GM12878 (cell line): ENCODE measurements at regions not wholly inside any gene's neighbourhood (a gene's known extent, or its start where the extent isn't known, plus 50 kb on each side); places are given as distances from the start of the nearest gene placed in this dataset.

Experiments used
- ATAC-seq: fragments of 200-7000 bp; cut with Tn5 transposase; 3 replicates; pipeline ENCODE4 v1.9.1; 2020; ENCODE audit warnings: mild to moderate bottlenecking, moderate library complexity
- BruUV-seq: library from RNA; stranded (reverse); fragments of 400-500 nt; replicated peaks from 2 replicates; lab custom pipeline; 2021; lab: Mats Ljungman, UMichigan
- CTCF ChIA-PET: fragments of 300-600 bp; sonication (Branson Sonifier 250); formaldehyde crosslinking; extraction: SDS; loops from one replicate; lab custom pipeline; 2021; ENCODE audit warnings: inconsistent platforms; lab: Yijun Ruan, JAX
- POLR2A ChIA-PET: fragments of 350-600 bp; formaldehyde crosslinking; extraction: SDS; loops from one replicate; lab custom pipeline; 2021; ENCODE audit warnings: inconsistent platforms; lab: Charles Lee
- RAD21 ChIA-PET: fragments of 300-600 bp; sonication (Branson Sonifier 250); formaldehyde crosslinking; loops from one replicate; lab custom pipeline; 2023; ENCODE audit warnings: antibody characterized with exemption; ENCODE audit not compliant: unreplicated experiment; lab: Charles Lee
- SMC1A ChIA-PET: fragments of 300-600 bp; sonication (Branson Sonifier 250); formaldehyde crosslinking; loops from one replicate; lab custom pipeline; 2023; ENCODE audit not compliant: unreplicated experiment, uncharacterized antibody; lab: Charles Lee
- DNase-seq: peaks from one replicate; pipeline ENCODE4 v3.0.0-alpha.2; 2011; ENCODE audit warnings: low read depth, low spot score
- FAIRE-seq: peaks from 3 replicates; lab custom pipeline; 2011; peaks lifted over from hg19 to GRCh38; lab: Jason Lieb, UNC
- H2AFZ ChIP-seq: 2 replicates; pipeline ENCODE4 v1.6.0; 2011; ENCODE audit warnings: low read depth, low read length, control low read depth; ENCODE audit not compliant: control insufficient read depth
- H3K27ac ChIP-seq: 2 replicates; pipeline ENCODE4 v1.5.1; 2011; ENCODE audit warnings: control low read depth; ENCODE audit not compliant: control insufficient read depth, insufficient read depth
- H3K27me3 ChIP-seq, 2 experiments: replicated peaks in 1 of 2; 2 replicates each; pipeline versions ENCODE4 v1.6.0 to v1.6.1; 2011; ENCODE audit warnings: low read length in 1 of 2; ENCODE audit not compliant: control insufficient read depth in 2 of 2, insufficient read depth in 2 of 2
- H3K36me3 ChIP-seq, 2 experiments: 2 replicates each; pipeline ENCODE4 v1.5.1; 2011; ENCODE audit warnings: low read length in 1 of 2; ENCODE audit not compliant: control insufficient read depth in 2 of 2, insufficient read depth in 2 of 2
- H3K4me1 ChIP-seq: 2 replicates; pipeline ENCODE4 v1.6.1; 2011; ENCODE audit warnings: mild to moderate bottlenecking, low read length, moderate library complexity, mixed read lengths; ENCODE audit not compliant: control insufficient read depth, insufficient read depth
- H3K4me2 ChIP-seq: 2 replicates; pipeline ENCODE4 v1.6.0; 2011; ENCODE audit warnings: control low read depth; ENCODE audit not compliant: control insufficient read depth, insufficient read depth
- H3K4me3 ChIP-seq: fragments of 200-600 bp; sonication (generic); 2 replicates; pipeline ENCODE4 v1.5.1; 2016
- H3K79me2 ChIP-seq: 2 replicates; pipeline ENCODE4 v1.6.0; 2011; ENCODE audit warnings: low read length; ENCODE audit not compliant: control insufficient read depth, insufficient read depth
- H3K9ac ChIP-seq: 2 replicates; pipeline ENCODE4 v1.8.0; 2011; ENCODE audit warnings: low read length, control low read depth, mixed read lengths; ENCODE audit not compliant: control insufficient read depth, insufficient read depth
- H3K9me3 ChIP-seq: replicated peaks from 3 replicates; pipeline ENCODE4 v1.5.1; 2011; ENCODE audit warnings: mild to moderate bottlenecking, low read length; ENCODE audit not compliant: control insufficient read depth, insufficient read depth
- H4K20me1 ChIP-seq: 2 replicates; pipeline ENCODE4 v1.6.0; 2011; ENCODE audit not compliant: control insufficient read depth, insufficient read depth
- CBFB ChIP-seq: IDR thresholded peaks from 2 replicates; pipeline ENCODE4 v1.6.1; 2016; ENCODE audit warnings: antibody characterized with exemption, low read depth
- CHD1 ChIP-seq: IDR thresholded peaks from 2 replicates; pipeline ENCODE4 v1.6.1; 2012; ENCODE audit warnings: low read depth, low read length, improper control_type of control experiment
- CREB1 ChIP-seq: IDR thresholded peaks from 2 replicates; pipeline ENCODE4 v1.6.1; 2012; ENCODE audit warnings: low read depth, mild to moderate bottlenecking, inconsistent platforms
- CREM ChIP-seq: IDR thresholded peaks from 2 replicates; pipeline ENCODE4 v1.6.1; 2014; ENCODE audit warnings: antibody characterized with exemption, low read depth
- E2F4 ChIP-seq: IDR thresholded peaks from 2 replicates; pipeline ENCODE4 v1.6.1; 2012; ENCODE audit warnings: low read depth, low read length, improper control_type of control experiment
- MEF2A ChIP-seq: IDR thresholded peaks from 2 replicates; pipeline ENCODE4 v1.6.1; 2011; ENCODE audit warnings: low read depth, mild to moderate bottlenecking, low read length, moderate library complexity; ENCODE audit not compliant: insufficient read depth
- RAD51 ChIP-seq: fragments of 450-650 bp; IDR thresholded peaks from 2 replicates; pipeline ENCODE4 v1.6.1; 2016; ENCODE audit warnings: moderate library complexity, mild to moderate bottlenecking, inconsistent platforms
- RFX5 ChIP-seq: IDR thresholded peaks from 2 replicates; pipeline ENCODE4 v1.6.1; 2011; ENCODE audit warnings: low read depth, low read length, improper control_type of control experiment
- SIN3A ChIP-seq: IDR thresholded peaks from 2 replicates; pipeline ENCODE4 v1.6.1; 2012; ENCODE audit warnings: low read depth, low read length, improper control_type of control experiment
- SIX5 ChIP-seq: IDR thresholded peaks from 2 replicates; pipeline ENCODE4 v1.6.1; 2011; ENCODE audit warnings: mild to moderate bottlenecking, low read depth, low read length, moderate library complexity; ENCODE audit not compliant: severe bottlenecking
- STAT1 ChIP-seq: fragments of 450-650 bp; conservative IDR thresholded peaks from 2 replicates; pipeline ENCODE4 v1.6.1; 2014; ENCODE audit warnings: antibody characterized with exemption, mild to moderate bottlenecking
- ZNF207 ChIP-seq: fragments of 450-650 bp; IDR thresholded peaks from 2 replicates; pipeline ENCODE4 v1.6.1; 2014; ENCODE audit warnings: antibody characterized with exemption, mild to moderate bottlenecking, borderline replicate concordance
- ZNF274 ChIP-seq: IDR thresholded peaks from one replicate; pipeline ENCODE4 v1.8.0; 2011; ENCODE audit not compliant: insufficient read length, insufficient read depth
- WGBS: methylation state at CpG from one replicate; pipeline ENCODE4 v1.1.6; 2016; ENCODE audit warnings: low lambda C conversion rate; ENCODE audit not compliant: insufficient replicate concordance, insufficient coverage; ENCODE audit errors: missing lambda C conversion rate; 5-methylcytosine and 5-hydroxymethylcytosine counted together
- in situ Hi-C: fragments of 300-500 bp; cut with MboI; formaldehyde crosslinking; loops from 9 replicates; pipeline ENCODE4 v1.14.3; 2018; ENCODE audit warnings: mixed read lengths
- intact Hi-C: fragments of 100-400 bp; cut with micrococcal nuclease; formaldehyde crosslinking; loops from one replicate; pipeline ENCODE4 v1.14.2; 2022; ENCODE audit not compliant: unreplicated experiment
- TF ChIP-seq, protein P1 (sequence below): fragments of 450-650 bp; IDR thresholded peaks from 2 replicates; pipeline ENCODE4 v1.6.1; 2018; ENCODE audit warnings: mild to moderate bottlenecking, low read depth, moderate library complexity; ENCODE audit not compliant: partially characterized antibody

DNA sequence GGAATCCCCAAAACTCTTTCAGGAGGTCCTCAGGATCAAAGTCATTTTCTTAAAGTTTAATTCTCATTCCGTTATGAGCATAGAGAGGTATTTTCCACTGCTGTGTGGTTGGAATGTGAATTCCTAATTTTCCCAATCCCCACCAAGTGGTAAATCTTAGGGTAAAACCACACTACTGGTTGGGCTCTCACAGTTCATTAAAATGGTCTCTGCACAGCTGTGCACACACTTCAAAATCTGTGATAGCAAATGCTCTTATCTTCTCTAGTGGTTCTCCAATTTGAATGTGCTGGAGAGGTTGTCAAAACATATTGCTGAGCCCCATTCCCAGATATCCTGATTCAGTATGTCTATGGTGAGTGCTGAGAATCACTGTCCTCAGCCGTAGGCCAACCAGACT is 189.1 kb downstream of the BMP4 start:
- no TSS peak for BruUV-seq

DNA sequence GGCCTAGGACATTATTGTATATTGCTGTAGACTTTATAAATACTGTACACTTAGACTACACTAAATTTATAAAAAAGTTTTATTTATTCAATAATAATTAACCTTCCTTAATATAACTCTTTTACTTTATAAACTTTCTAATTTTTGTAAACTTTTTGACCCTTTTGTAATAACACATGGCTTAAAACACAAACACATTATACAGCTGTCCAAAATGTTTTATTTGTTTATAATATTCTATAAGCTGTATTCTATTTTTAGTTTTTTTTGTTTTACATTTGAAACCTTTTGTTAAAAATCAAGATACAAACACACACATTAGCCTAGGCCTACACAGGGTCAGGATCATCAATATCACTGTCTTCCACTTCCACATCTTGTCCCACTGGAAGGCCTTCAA is 190.0 kb downstream of the BMP4 start:
- H4K20me1 ChIP-seq, result no peaks in the 10 kb centered on the region
- intact Hi-C loops, result no loop called here
- H3K9me3 ChIP-seq, result no peaks in the 10 kb centered on the region
- SMC1A ChIA-PET, result no interaction called here
- no peaks in the 10 kb centered on the region for H3K4me1 ChIP-seq
- TF ChIP-seq RAD51, result no peak
- TF ChIP-seq ZNF207, result no peak
- TF ChIP-seq CHD1, result no peak
- TF ChIP-seq SIX5, result no peak
- TF ChIP-seq CBFB, result no peak
- TF ChIP-seq E2F4, result no peak
- TF ChIP-seq, protein P1, sequence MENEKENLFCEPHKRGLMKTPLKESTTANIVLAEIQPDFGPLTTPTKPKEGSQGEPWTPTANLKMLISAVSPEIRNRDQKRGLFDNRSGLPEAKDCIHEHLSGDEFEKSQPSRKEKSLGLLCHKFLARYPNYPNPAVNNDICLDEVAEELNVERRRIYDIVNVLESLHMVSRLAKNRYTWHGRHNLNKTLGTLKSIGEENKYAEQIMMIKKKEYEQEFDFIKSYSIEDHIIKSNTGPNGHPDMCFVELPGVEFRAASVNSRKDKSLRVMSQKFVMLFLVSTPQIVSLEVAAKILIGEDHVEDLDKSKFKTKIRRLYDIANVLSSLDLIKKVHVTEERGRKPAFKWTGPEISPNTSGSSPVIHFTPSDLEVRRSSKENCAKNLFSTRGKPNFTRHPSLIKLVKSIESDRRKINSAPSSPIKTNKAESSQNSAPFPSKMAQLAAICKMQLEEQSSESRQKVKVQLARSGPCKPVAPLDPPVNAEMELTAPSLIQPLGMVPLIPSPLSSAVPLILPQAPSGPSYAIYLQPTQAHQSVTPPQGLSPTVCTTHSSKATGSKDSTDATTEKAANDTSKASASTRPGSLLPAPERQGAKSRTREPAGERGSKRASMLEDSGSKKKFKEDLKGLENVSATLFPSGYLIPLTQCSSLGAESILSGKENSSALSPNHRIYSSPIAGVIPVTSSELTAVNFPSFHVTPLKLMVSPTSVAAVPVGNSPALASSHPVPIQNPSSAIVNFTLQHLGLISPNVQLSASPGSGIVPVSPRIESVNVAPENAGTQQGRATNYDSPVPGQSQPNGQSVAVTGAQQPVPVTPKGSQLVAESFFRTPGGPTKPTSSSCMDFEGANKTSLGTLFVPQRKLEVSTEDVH, result no peak
- no peak for TF ChIP-seq CREB1
- TF ChIP-seq CREM, result no peak
- TF ChIP-seq STAT1, result no peak
- no peaks in the 10 kb centered on the region for H3K27me3 ChIP-seq
- DNase-seq, result no peak
- CTCF ChIA-PET, result no interaction called here
- H2AFZ ChIP-seq, result no peak overlapping the region
- in situ Hi-C loops, result no loop called here
- H3K27ac ChIP-seq, result no peak overlapping the region
- FAIRE-seq, result no peak
- no peak overlapping the region for H3K4me2 ChIP-seq
- no peak overlapping the region for H3K4me3 ChIP-seq
- H3K9ac ChIP-seq, result no peak overlapping the region
- RAD21 ChIA-PET, result no interaction called here
- no peak for ATAC-seq
- BruUV-seq, result no TSS peak
- POLR2A ChIA-PET, result no interaction called here
- H3K79me2 ChIP-seq, result no peaks in the 10 kb centered on the region
- no peaks in the 10 kb centered on the region for H3K36me3 ChIP-seq

More for the DNA sequence above, 189.1 kb downstream of the BMP4 start:
- 20% methylated on average over 2 of the region's 2 CpGs for WGBS
- no peaks in the 10 kb centered on the region for H3K27me3 ChIP-seq
- H4K20me1 ChIP-seq, result no peaks in the 10 kb centered on the region
- H3K4me3 ChIP-seq, result no peak overlapping the region
- H3K4me1 ChIP-seq, result no peaks in the 10 kb centered on the region
- FAIRE-seq (no peak), ATAC-seq (no peak), DNase-seq (no peak)
- RAD21 ChIA-PET, result no interaction called here
- CTCF ChIA-PET, result no interaction called here
- intact Hi-C loops (no loop called here), in situ Hi-C loops (no loop called here)
- no peak for TF ChIP-seq ZNF274
- TF ChIP-seq SIN3A, result no peak
- TF ChIP-seq E2F4, result no peak
- TF ChIP-seq MEF2A, result no peak
- TF ChIP-seq RFX5, result no peak
- H3K9me3 ChIP-seq, result no peaks in the 10 kb centered on the region
- H3K9ac ChIP-seq, result no peak overlapping the region
- SMC1A ChIA-PET, result no interaction called here
- POLR2A ChIA-PET, result no interaction called here
- H2AFZ ChIP-seq, result no peak overlapping the region
- H3K27ac ChIP-seq, result no peak overlapping the region
- H3K79me2 ChIP-seq, result no peaks in the 10 kb centered on the region
- no peak overlapping the region for H3K4me2 ChIP-seq
- no peaks in the 10 kb centered on the region for H3K36me3 ChIP-seq
